ENCODE measurements at regions not wholly inside any gene's neighbourhood (a gene's known extent, or its start where the extent isn't known, plus 50 kb on each side); places are given as distances from the start of the nearest gene placed in this dataset.

GRCh38 chr7:67344481-67345193 is 348.0 kb downstream of the TYW1 start:
- no TSS peak for BruUV-seq (replicated peaks)
- no peak overlapping the region for H3K9ac ChIP-seq (ENCODE audit: low read length)
- H3K4me1 ChIP-seq (ENCODE audit: insufficient read depth, low read length) = no peaks in the 10 kb centered on the region
- no peaks in the 10 kb centered on the region for H3K36me3 ChIP-seq (ENCODE audit: low read depth, low read length)
- H3K27me3 ChIP-seq (ENCODE audit: low read length) = no peaks in the 10 kb centered on the region
- H3K27ac ChIP-seq (ENCODE audit: low read length) = no peak overlapping the region
- H4K20me1 ChIP-seq (ENCODE audit: low read length) = no peaks in the 10 kb centered on the region
- H2AFZ ChIP-seq (ENCODE audit: low read length) = no peak overlapping the region
- DNase-seq = no peak
- intact Hi-C loops (cut with micrococcal nuclease) = no loop called here
- no peak for ATAC-seq
- H3K4me3 ChIP-seq (ENCODE audit: low read length) = no peak overlapping the region
- TF ChIP-seq CTCF (conservative IDR thresholded peaks at IDR 0.05; ENCODE audit: low read depth, low read length) (no peak), EZH2 (IDR thresholded peaks at IDR 0.05; ENCODE audit: low read length, unreplicated experiment) (no peak), EZH2phosphoT487 (IDR thresholded peaks at IDR 0.05; ENCODE audit: borderline replicate concordance, low read length) (no peak)
- H3K9me3 ChIP-seq (ENCODE audit: low read length) = no peaks in the 10 kb centered on the region
- H3K9me2 ChIP-seq (replicated peaks; ENCODE audit: low read length) = no peaks in the 10 kb centered on the region
- H3K4me2 ChIP-seq (ENCODE audit: low read length) = no peak overlapping the region
- CTCF ChIA-PET = no interaction called here
- POLR2A ChIA-PET (ENCODE audit: unreplicated experiment) = no interaction called here
- no peaks in the 10 kb centered on the region for H3K79me2 ChIP-seq (ENCODE audit: low read length)
- no peaks in the 10 kb centered on the region for H3F3A ChIP-seq (ENCODE audit: low read length, unreplicated experiment)

- Histone ChIP-seq H2AFZ (ENCODE audit: low read length) (no peak overlapping the region), H3K9me2 (replicated peaks; ENCODE audit: low read length) (no peaks in the 10 kb centered on the region), H4K20me1 (ENCODE audit: low read length) (no peaks in the 10 kb centered on the region), H3K27ac (ENCODE audit: low read length) (no peak overlapping the region), H3K9ac (ENCODE audit: low read length) (no peak overlapping the region), H3K4me3 (ENCODE audit: low read length) (no peak overlapping the region), H3K4me1 (ENCODE audit: insufficient read depth, low read length) (no peaks in the 10 kb centered on the region), H3K27me3 (ENCODE audit: low read length) (no peaks in the 10 kb centered on the region), H3K79me2 (ENCODE audit: low read length) (no peaks in the 10 kb centered on the region), H3K9me3 (ENCODE audit: low read length) (no peaks in the 10 kb centered on the region), H3F3A (ENCODE audit: low read length, unreplicated experiment) (no peaks in the 10 kb centered on the region), H3K4me2 (ENCODE audit: low read length) (no peak overlapping the region), H3K36me3 (ENCODE audit: low read depth, low read length) (no peaks in the 10 kb centered on the region)
- POLR2A ChIA-PET (ENCODE audit: unreplicated experiment) = no interaction called here
- DNase-seq (no peak), ATAC-seq (no peak)
- TF ChIP-seq EZH2 (IDR thresholded peaks at IDR 0.05; ENCODE audit: low read length, unreplicated experiment) (no peak), CTCF (conservative IDR thresholded peaks at IDR 0.05; ENCODE audit: low read depth, low read length) (no peak), EZH2phosphoT487 (IDR thresholded peaks at IDR 0.05; ENCODE audit: borderline replicate concordance, low read length) (no peak)
- BruUV-seq (replicated peaks) = no TSS peak
- CTCF ChIA-PET = no interaction called here
- intact Hi-C loops (cut with micrococcal nuclease) = no loop called here
These were observed 349.5 kb downstream of the TYW1 start for GRCh38 chr7:67346126-67346525.

GRCh38 chr7:67346876-67347275 is 350.2 kb downstream of the TYW1 start:
- Histone ChIP-seq H3K4me1 (ENCODE audit: insufficient read depth, low read length) (no peaks in the 10 kb centered on the region), H2AFZ (ENCODE audit: low read length) (no peak overlapping the region), H3K4me2 (ENCODE audit: low read length) (no peak overlapping the region), H3K9me2 (replicated peaks; ENCODE audit: low read length) (no peaks in the 10 kb centered on the region), H3K36me3 (ENCODE audit: low read depth, low read length) (no peaks in the 10 kb centered on the region), H3K79me2 (ENCODE audit: low read length) (no peaks in the 10 kb centered on the region), H3K9ac (ENCODE audit: low read length) (no peak overlapping the region), H3K9me3 (ENCODE audit: low read length) (no peaks in the 10 kb centered on the region), H3K4me3 (ENCODE audit: low read length) (no peak overlapping the region), H3K27me3 (ENCODE audit: low read length) (no peaks in the 10 kb centered on the region), H3K27ac (ENCODE audit: low read length) (no peak overlapping the region), H4K20me1 (ENCODE audit: low read length) (no peaks in the 10 kb centered on the region), H3F3A (ENCODE audit: low read length, unreplicated experiment) (no peaks in the 10 kb centered on the region)
- TF ChIP-seq CTCF (conservative IDR thresholded peaks at IDR 0.05; ENCODE audit: low read depth, low read length) (no peak), EZH2phosphoT487 (IDR thresholded peaks at IDR 0.05; ENCODE audit: borderline replicate concordance, low read length) (no peak), EZH2 (IDR thresholded peaks at IDR 0.05; ENCODE audit: low read length, unreplicated experiment) (no peak)
- ATAC-seq = no peak
- intact Hi-C loops (cut with micrococcal nuclease) = no loop called here
- DNase-seq = no peak
- ChIA-PET POLR2A (ENCODE audit: unreplicated experiment) (no interaction called here), CTCF (no interaction called here)
- BruUV-seq (replicated peaks) = no TSS peak
